GM23338 (cell line): ENCODE measurements at regions not wholly inside any gene's neighbourhood (a gene's known extent, or its start where the extent isn't known, plus 50 kb on each side); places are given as distances from the start of the nearest gene placed in this dataset.
A peak's percentile ranks its signal among the peaks of the same experiment; 100 is the strongest.

Experiments used
- ATAC-seq: fragments of 200-7000 bp; cut with Tn5 transposase; 3 replicates; pipeline ENCODE4 v1.9.1; 2020
- DNase-seq: peaks from one replicate; pipeline ENCODE4 v3.0.0-alpha.2; 2015; ENCODE audit warnings: low spot score
- H2AFZ ChIP-seq: fragments of 200-600 bp; sonication (generic); 2 replicates; pipeline ENCODE4 v1.8.0; 2016; ENCODE audit warnings: antibody characterized with exemption, mild to moderate bottlenecking, moderate library complexity
- H3F3A ChIP-seq: fragments of 200-600 bp; sonication (generic); replicated peaks from 2 replicates; pipeline ENCODE4 v1.8.0; 2017; ENCODE audit warnings: antibody characterized with exemption, mixed run types, low read depth
- H3K27ac ChIP-seq: fragments of 200-600 bp; sonication (generic); 2 replicates; pipeline ENCODE4 v1.6.1; 2016; ENCODE audit warnings: low read depth
- H3K27me3 ChIP-seq: fragments of 200-600 bp; sonication (generic); 2 replicates; pipeline ENCODE4 v1.8.0; 2016; ENCODE audit warnings: mild to moderate bottlenecking, mixed run types, moderate library complexity; ENCODE audit not compliant: insufficient read depth
- H3K36me3 ChIP-seq: fragments of 200-600 bp; sonication (generic); 2 replicates; pipeline ENCODE4 v1.8.0; 2016; ENCODE audit warnings: mild to moderate bottlenecking; ENCODE audit not compliant: insufficient read depth
- H3K4me1 ChIP-seq: fragments of 200-600 bp; sonication (generic); 2 replicates; pipeline ENCODE4 v1.8.0; 2016; ENCODE audit warnings: mild to moderate bottlenecking, moderate library complexity; ENCODE audit not compliant: insufficient read depth
- H3K4me2 ChIP-seq: fragments of 200-600 bp; sonication (generic); 2 replicates; pipeline ENCODE4 v1.7.1; 2017; ENCODE audit warnings: mixed run types
- H3K4me3 ChIP-seq: fragments of 200-600 bp; sonication (generic); 2 replicates; pipeline ENCODE4 v1.6.1; 2016; ENCODE audit warnings: mixed run types
- H3K79me2 ChIP-seq: fragments of 200-600 bp; sonication (generic); replicated peaks from 2 replicates; pipeline ENCODE4 v1.8.0; 2017; ENCODE audit warnings: mild to moderate bottlenecking; ENCODE audit not compliant: insufficient read depth
- H3K9me2 ChIP-seq: fragments of 200-600 bp; sonication (generic); 2 replicates; pipeline ENCODE4 v1.8.0; 2017; ENCODE audit not compliant: insufficient read depth
- H4K20me1 ChIP-seq: fragments of 200-600 bp; sonication (generic); replicated peaks from 2 replicates; pipeline ENCODE4 v1.8.0; 2017; ENCODE audit warnings: mild to moderate bottlenecking; ENCODE audit not compliant: insufficient read depth
- H3K27ac Mint-ChIP-seq: 2 replicates; pipeline ENCODE4 v1.8.0; 2020; ENCODE audit warnings: inconsistent platforms, mild to moderate bottlenecking, moderate library complexity, mixed read lengths
- H3K27me3 Mint-ChIP-seq: 3 replicates; pipeline ENCODE4 v1.8.0; 2022; ENCODE audit warnings: low read depth, mild to moderate bottlenecking, moderate library complexity, mixed read lengths, inconsistent platforms; ENCODE audit not compliant: insufficient read depth, poor library complexity
- H3K36me3 Mint-ChIP-seq: 3 replicates; pipeline ENCODE4 v1.8.0; 2021; ENCODE audit warnings: low read depth, mild to moderate bottlenecking, inconsistent platforms, moderate library complexity, mixed read lengths
- H3K4me1 Mint-ChIP-seq: 3 replicates; pipeline ENCODE4 v1.8.0; 2020; ENCODE audit warnings: mild to moderate bottlenecking, inconsistent platforms, mixed read lengths
- H3K4me3 Mint-ChIP-seq: 3 replicates; pipeline ENCODE4 v1.8.0; 2021; ENCODE audit warnings: moderate library complexity, mild to moderate bottlenecking, inconsistent platforms, mixed read lengths
- H3K9me3 Mint-ChIP-seq: 3 replicates; pipeline ENCODE4 v1.8.0; 2020; ENCODE audit warnings: moderate library complexity, mild to moderate bottlenecking, inconsistent platforms, mixed read lengths
- CTCF ChIP-seq, 2 experiments: fragments of 200-600 bp in 1 of 2; sonication (generic) in 1 of 2; conservative IDR thresholded peaks; 2 replicates each; pipeline versions ENCODE4 v1.5.1 to v1.6.1; 2016 to 2017; ENCODE audit warnings: antibody characterized with exemption in 2 of 2, low read depth in 2 of 2, mild to moderate bottlenecking in 2 of 2, moderate library complexity in 1 of 2
- EZH2phosphoT487 ChIP-seq: fragments of 200-600 bp; sonication (generic); IDR thresholded peaks from one replicate; pipeline ENCODE4 v1.8.1; 2018; ENCODE audit warnings: antibody characterized with exemption; ENCODE audit not compliant: unreplicated experiment
- JUNB ChIP-seq: IDR thresholded peaks from one replicate; pipeline ENCODE4 v1.6.1; 2016; ENCODE audit warnings: antibody characterized with exemption; ENCODE audit not compliant: unreplicated experiment
- NANOG ChIP-seq: IDR thresholded peaks from 2 replicates; pipeline ENCODE4 v1.6.1; 2016; ENCODE audit warnings: antibody characterized with exemption, borderline replicate concordance
- REST ChIP-seq: IDR thresholded peaks from one replicate; pipeline ENCODE4 v1.6.1; 2018; ENCODE audit warnings: antibody characterized with exemption; ENCODE audit not compliant: unreplicated experiment
- STAT1 ChIP-seq: IDR thresholded peaks from one replicate; pipeline ENCODE4 v1.6.1; 2016; ENCODE audit warnings: antibody characterized with exemption; ENCODE audit not compliant: unreplicated experiment
- ZNF462 ChIP-seq: fragments of 250-450 bp; sonication (Bioruptor Pico); IDR thresholded peaks from 2 replicates; pipeline ENCODE4 v1.5.0; 2020; ENCODE audit warnings: mild to moderate bottlenecking, moderate library complexity

GRCh38 chr9:109725460-109725859 is 54.5 kb upstream of the PALM2AKAP2 start (continued):
- TF ChIP-seq CTCF (conservative IDR thresholded peaks at IDR 0.05; ENCODE audit: low read depth in 2 of 2) = no peak

- H3K9me3 Mint-ChIP-seq = no peaks in the 10 kb centered on the region
- H3K36me3 ChIP-seq = no peaks in the 10 kb centered on the region
- no peaks in the 10 kb centered on the region for H3K9me2 ChIP-seq
- no peak overlapping the region for H3K4me2 ChIP-seq
- H2AFZ ChIP-seq = 0 out of 2 replicates have a peak overlapping the region, but pooled peaks have one; percentile 48
- no peaks in the 10 kb centered on the region for H3F3A ChIP-seq
- H4K20me1 ChIP-seq = no peaks in the 10 kb centered on the region
- peaks cover 9% of the 10 kb centered on the region; the same call in 2 of the 3 replicates for H3K4me1 Mint-ChIP-seq
- peaks cover 2% of the 10 kb centered on the region for H3K27me3 Mint-ChIP-seq
- TF ChIP-seq STAT1 (no peak), REST (no peak), NANOG (no peak), JUNB (no peak), EZH2phosphoT487 (no peak), ZNF462 (CRISPR knock-in tag) (no peak)
- no peak overlapping the region for H3K4me3 Mint-ChIP-seq
- peaks cover 8% of the 10 kb centered on the region; the same call in 1 of the 2 replicates for H3K4me1 ChIP-seq
- no peaks in the 10 kb centered on the region for H3K79me2 ChIP-seq
- no peak overlapping the region for H3K27ac ChIP-seq
- no peaks in the 10 kb centered on the region for H3K36me3 Mint-ChIP-seq
- no peaks in the 10 kb centered on the region for H3K27me3 ChIP-seq
- H3K27ac Mint-ChIP-seq = no peak overlapping the region
- DNase-seq = no peak
- no peak for ATAC-seq
- no peak overlapping the region for H3K4me3 ChIP-seq
Measured at GRCh38 chr9:109726119-109726518, 53.9 kb upstream of the PALM2AKAP2 start.
